ENCODE measurements at regions not wholly inside any gene's neighbourhood (a gene's known extent, or its start where the extent isn't known, plus 50 kb on each side); places are given as distances from the start of the nearest gene placed in this dataset.

GRCh38 chr16:81168406-81168805 lies 70.1 kb upstream of the BCO1 start:
- H4K91ac ChIP-seq (ENCODE audit: low read depth, low read length, poor library complexity): no peak overlapping the region
- no peaks in the 10 kb centered on the region for H3K4me1 ChIP-seq (ENCODE audit: control insufficient read depth in 2 of 2, insufficient read depth in 1 of 2, low read depth in 1 of 2, low read length in 2 of 2)
- 100% methylated on average over 1 of the region's 1 CpG; no CpG with 5 or more reads in 1 of the 2 donors for WGBS, 2 donors (ENCODE audit: extremely low coverage in 2 of 2, insufficient read length in 2 of 2, insufficient replicate concordance in 1 of 2)
- H3K4me2 ChIP-seq (ENCODE audit: insufficient read depth, low read length, poor library complexity, severe bottlenecking): no peak overlapping the region
- no peak overlapping the region for H2AK5ac ChIP-seq (ENCODE audit: low read depth, low read length)
- H2AFZ ChIP-seq (ENCODE audit: low read length): no peak overlapping the region
- no peak overlapping the region for H3K14ac ChIP-seq (ENCODE audit: low read length)
- H3K79me1 ChIP-seq (ENCODE audit: low read depth, low read length): no peaks in the 10 kb centered on the region
- no peak overlapping the region for H3K4ac ChIP-seq (ENCODE audit: low read length)
- no peak overlapping the region for H3K18ac ChIP-seq (ENCODE audit: low read length)
- DNase-seq (ENCODE audit: low spot score): no peak
- peaks cover 0 to 5% (median 2%) of the 10 kb centered on the region in 3 experiments for H3K27me3 ChIP-seq (ENCODE audit: control insufficient read depth in 3 of 3, insufficient read depth in 3 of 3, low read depth in 1 of 3, low read length in 3 of 3)
- H3K9ac ChIP-seq (ENCODE audit: low read depth, low read length, poor library complexity): no peak overlapping the region
- no peak overlapping the region for H2BK5ac ChIP-seq (ENCODE audit: low read length)
- no peak overlapping the region for H2BK120ac ChIP-seq (ENCODE audit: low read depth, low read length)
- peaks cover 0 to 8% of the 10 kb centered on the region in 2 donors for H3K36me3 ChIP-seq (replicated peaks in 1 of 2; ENCODE audit: control insufficient read depth in 2 of 2, insufficient read depth in 2 of 2, low read length in 2 of 2)
- no peak overlapping the region for H3K27ac ChIP-seq (replicated peaks; ENCODE audit: low read length)
- no peak overlapping the region for H2BK12ac ChIP-seq (ENCODE audit: low read length)
- no peak overlapping the region for H3K23ac ChIP-seq (ENCODE audit: low read depth, low read length, poor library complexity)
- no peak overlapping the region for H2BK15ac ChIP-seq (ENCODE audit: low read length)
- H4K8ac ChIP-seq (ENCODE audit: low read depth, low read length): no peak overlapping the region
- H3K4me3 ChIP-seq (ENCODE audit: low read length in 2 of 2): no peak overlapping the region
- peaks cover 0 to 4% of the 10 kb centered on the region in 2 donors for H3K9me3 ChIP-seq (replicated peaks in 1 of 2; ENCODE audit: control insufficient read depth in 2 of 2, insufficient read depth in 1 of 2, low read depth in 1 of 2, low read length in 2 of 2)

GRCh38 chr16:81167851-81168250 lies 70.6 kb upstream of the BCO1 start:
- Histone ChIP-seq H3K4me1 (ENCODE audit: control insufficient read depth in 2 of 2, insufficient read depth in 1 of 2, low read depth in 1 of 2, low read length in 2 of 2) (no peaks in the 10 kb centered on the region), H2AK5ac (ENCODE audit: low read depth, low read length) (no peak overlapping the region), H2BK5ac (ENCODE audit: low read length) (no peak overlapping the region), H2BK15ac (ENCODE audit: low read length) (no peak overlapping the region), H4K8ac (ENCODE audit: low read depth, low read length) (no peak overlapping the region), H3K36me3 (replicated peaks in 1 of 2; ENCODE audit: control insufficient read depth in 2 of 2, insufficient read depth in 2 of 2, low read length in 2 of 2) (peaks cover 0 to 5% of the 10 kb centered on the region in 2 donors), H3K4me2 (ENCODE audit: insufficient read depth, low read length, poor library complexity, severe bottlenecking) (no peak overlapping the region), H3K18ac (ENCODE audit: low read length) (no peak overlapping the region), H2AFZ (ENCODE audit: low read length) (no peak overlapping the region), H3K9me3 (replicated peaks in 1 of 2; ENCODE audit: control insufficient read depth in 2 of 2, insufficient read depth in 1 of 2, low read depth in 1 of 2, low read length in 2 of 2) (peaks cover 0 to 4% of the 10 kb centered on the region in 2 donors), H4K91ac (ENCODE audit: low read depth, low read length, poor library complexity) (no peak overlapping the region), H3K27me3 (ENCODE audit: control insufficient read depth in 3 of 3, insufficient read depth in 3 of 3, low read depth in 1 of 3, low read length in 3 of 3) (peaks cover 0 to 5% (median 2%) of the 10 kb centered on the region in 3 experiments), H3K9ac (ENCODE audit: low read depth, low read length, poor library complexity) (no peak overlapping the region), H3K79me1 (ENCODE audit: low read depth, low read length) (no peaks in the 10 kb centered on the region), H3K14ac (ENCODE audit: low read length) (no peak overlapping the region), H2BK120ac (ENCODE audit: low read depth, low read length) (no peak overlapping the region), H2BK12ac (ENCODE audit: low read length) (no peak overlapping the region), H3K4me3 (ENCODE audit: low read length in 2 of 2) (no peak overlapping the region), H3K23ac (ENCODE audit: low read depth, low read length, poor library complexity) (no peak overlapping the region), H3K27ac (replicated peaks; ENCODE audit: low read length) (no peak overlapping the region), H3K4ac (ENCODE audit: low read length) (no peak overlapping the region)
- WGBS, 2 donors (ENCODE audit: extremely low coverage in 2 of 2, insufficient read length in 2 of 2, insufficient replicate concordance in 1 of 2): no CpG with 5 or more reads among the region's 6 CpGs
- no peak for DNase-seq (ENCODE audit: low spot score)

GRCh38 chr16:81166417-81167300 lies 70.5 kb upstream of the GCSH start:
- H3K79me1 ChIP-seq (ENCODE audit: low read depth, low read length): no peaks in the 10 kb centered on the region
- H3K27me3 ChIP-seq (ENCODE audit: control insufficient read depth in 3 of 3, insufficient read depth in 3 of 3, low read depth in 1 of 3, low read length in 3 of 3): peaks cover 0 to 2% (median 2%) of the 10 kb centered on the region in 3 experiments
- H3K14ac ChIP-seq (ENCODE audit: low read length): peak overlapping the region; percentile 43
- H3K9ac ChIP-seq (ENCODE audit: low read depth, low read length, poor library complexity): no peak overlapping the region
- no peak overlapping the region for H2AFZ ChIP-seq (ENCODE audit: low read length)
- peak overlapping the region; percentile 13 for H3K4ac ChIP-seq (ENCODE audit: low read length)
- H3K23ac ChIP-seq (ENCODE audit: low read depth, low read length, poor library complexity): peak overlapping the region; percentile 50
- H3K9me3 ChIP-seq (replicated peaks in 1 of 2; ENCODE audit: control insufficient read depth in 2 of 2, insufficient read depth in 1 of 2, low read depth in 1 of 2, low read length in 2 of 2): peaks cover 0 to 4% of the 10 kb centered on the region in 2 donors
- DNase-seq (ENCODE audit: low spot score): no peak
- peak overlapping the region in 1 of 2 donors; percentile 21 for H3K4me3 ChIP-seq (ENCODE audit: low read length in 2 of 2)
- peak overlapping the region; percentile 34 for H2AK5ac ChIP-seq (ENCODE audit: low read depth, low read length)
- H3K4me1 ChIP-seq (ENCODE audit: control insufficient read depth in 2 of 2, insufficient read depth in 1 of 2, low read depth in 1 of 2, low read length in 2 of 2): no peaks in the 10 kb centered on the region
- H3K18ac ChIP-seq (ENCODE audit: low read length): no peak overlapping the region
- peaks cover 0 to 5% of the 10 kb centered on the region in 2 donors for H3K36me3 ChIP-seq (replicated peaks in 1 of 2; ENCODE audit: control insufficient read depth in 2 of 2, insufficient read depth in 2 of 2, low read length in 2 of 2)
- no peak overlapping the region for H2BK12ac ChIP-seq (ENCODE audit: low read length)
- no CpG with 5 or more reads among the region's 16 CpGs for WGBS, 2 donors (ENCODE audit: extremely low coverage in 2 of 2, insufficient read length in 2 of 2, insufficient replicate concordance in 1 of 2)
- no peak overlapping the region for H3K4me2 ChIP-seq (ENCODE audit: insufficient read depth, low read length, poor library complexity, severe bottlenecking)
- H2BK120ac ChIP-seq (ENCODE audit: low read depth, low read length): no peak overlapping the region
- H2BK15ac ChIP-seq (ENCODE audit: low read length): no peak overlapping the region
- H2BK5ac ChIP-seq (ENCODE audit: low read length): no peak overlapping the region
- no peak overlapping the region for H3K27ac ChIP-seq (replicated peaks; ENCODE audit: low read length)
- peak overlapping the region; percentile 90 for H4K8ac ChIP-seq (ENCODE audit: low read depth, low read length)
- peak overlapping the region; percentile 47 for H4K91ac ChIP-seq (ENCODE audit: low read depth, low read length, poor library complexity)

GRCh38 chr16:81165411-81166097 lies 69.4 kb upstream of the GCSH start:
- Histone ChIP-seq H2AK5ac (ENCODE audit: low read depth, low read length) (no peak overlapping the region), H3K36me3 (replicated peaks in 1 of 2; ENCODE audit: control insufficient read depth in 2 of 2, insufficient read depth in 2 of 2, low read length in 2 of 2) (peaks cover 0 to 5% of the 10 kb centered on the region in 2 donors), H4K8ac (ENCODE audit: low read depth, low read length) (no peak overlapping the region), H2BK15ac (ENCODE audit: low read length) (peak overlapping the region; percentile 6), H3K4ac (ENCODE audit: low read length) (no peak overlapping the region), H3K27ac (replicated peaks; ENCODE audit: low read length) (no peak overlapping the region), H2BK120ac (ENCODE audit: low read depth, low read length) (no peak overlapping the region), H3K79me1 (ENCODE audit: low read depth, low read length) (no peaks in the 10 kb centered on the region), H3K9ac (ENCODE audit: low read depth, low read length, poor library complexity) (peak overlapping the region; percentile 47), H3K9me3 (replicated peaks in 1 of 2; ENCODE audit: control insufficient read depth in 2 of 2, insufficient read depth in 1 of 2, low read depth in 1 of 2, low read length in 2 of 2) (peaks cover 2 to 7% of the 10 kb centered on the region in 2 donors), H3K4me3 (ENCODE audit: low read length in 2 of 2) (peak overlapping the region in 1 of 2 donors; percentile 37), H4K91ac (ENCODE audit: low read depth, low read length, poor library complexity) (no peak overlapping the region), H3K27me3 (ENCODE audit: control insufficient read depth in 3 of 3, insufficient read depth in 3 of 3, low read depth in 1 of 3, low read length in 3 of 3) (peaks cover 0 to 2% (median 0%) of the 10 kb centered on the region in 3 experiments), H2BK12ac (ENCODE audit: low read length) (no peak overlapping the region), H2AFZ (ENCODE audit: low read length) (no peak overlapping the region), H3K4me2 (ENCODE audit: insufficient read depth, low read length, poor library complexity, severe bottlenecking) (no peak overlapping the region), H3K4me1 (ENCODE audit: control insufficient read depth in 2 of 2, insufficient read depth in 1 of 2, low read depth in 1 of 2, low read length in 2 of 2) (no peaks in the 10 kb centered on the region), H3K14ac (ENCODE audit: low read length) (no peak overlapping the region), H3K23ac (ENCODE audit: low read depth, low read length, poor library complexity) (no peak overlapping the region), H3K18ac (ENCODE audit: low read length) (peak overlapping the region; percentile 48), H2BK5ac (ENCODE audit: low read length) (no peak overlapping the region)
- WGBS, 2 donors (ENCODE audit: extremely low coverage in 2 of 2, insufficient read length in 2 of 2, insufficient replicate concordance in 1 of 2): no CpG with 5 or more reads among the region's 12 CpGs
- DNase-seq (ENCODE audit: low spot score): no peak

Measured in neuronal stem cell (in vitro differentiated cells).